ENCODE measurements at regions not wholly inside any gene's neighbourhood (a gene's known extent, or its start where the extent isn't known, plus 50 kb on each side); places are given as distances from the start of the nearest gene placed in this dataset.

DNA sequence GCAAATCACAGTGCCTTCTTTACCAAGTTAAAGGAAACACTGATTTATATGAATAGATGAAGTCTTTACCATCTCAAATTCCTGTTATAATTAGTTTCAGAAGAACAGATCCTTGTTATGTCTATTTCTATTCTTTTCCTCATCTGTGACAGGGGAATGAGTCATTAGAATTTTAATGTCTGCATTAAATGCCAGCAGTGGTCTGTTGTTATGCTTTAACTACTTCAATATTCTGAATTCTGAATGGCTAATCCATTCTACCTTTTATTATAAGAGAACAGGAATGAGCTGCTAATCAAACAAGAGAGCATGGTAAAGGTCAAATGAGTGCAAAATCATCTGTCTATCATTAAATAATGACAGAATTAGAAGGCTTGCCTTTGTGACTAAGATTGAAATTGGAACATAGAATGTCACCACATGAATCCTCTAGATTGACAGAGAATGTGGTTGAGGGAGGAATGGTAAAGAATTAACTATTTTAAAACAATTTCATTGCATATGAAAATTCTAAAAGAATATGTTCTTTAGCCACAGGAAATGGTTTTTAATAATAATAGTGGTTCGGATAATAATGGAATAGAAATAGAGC lies 935.5 kb downstream of the ADGRL3 start:
- intact Hi-C loops (cut with DNase I; ENCODE audit: low total_unique reads), result no loop called here
- H3K4me3 ChIP-seq, result no peak overlapping the region
- no peak overlapping the region for H3K27ac ChIP-seq
- peaks cover 0 to 27% (median 16%) of the 10 kb centered on the region in 8 donors for H3K9me3 ChIP-seq
- TF ChIP-seq, protein P1, sequence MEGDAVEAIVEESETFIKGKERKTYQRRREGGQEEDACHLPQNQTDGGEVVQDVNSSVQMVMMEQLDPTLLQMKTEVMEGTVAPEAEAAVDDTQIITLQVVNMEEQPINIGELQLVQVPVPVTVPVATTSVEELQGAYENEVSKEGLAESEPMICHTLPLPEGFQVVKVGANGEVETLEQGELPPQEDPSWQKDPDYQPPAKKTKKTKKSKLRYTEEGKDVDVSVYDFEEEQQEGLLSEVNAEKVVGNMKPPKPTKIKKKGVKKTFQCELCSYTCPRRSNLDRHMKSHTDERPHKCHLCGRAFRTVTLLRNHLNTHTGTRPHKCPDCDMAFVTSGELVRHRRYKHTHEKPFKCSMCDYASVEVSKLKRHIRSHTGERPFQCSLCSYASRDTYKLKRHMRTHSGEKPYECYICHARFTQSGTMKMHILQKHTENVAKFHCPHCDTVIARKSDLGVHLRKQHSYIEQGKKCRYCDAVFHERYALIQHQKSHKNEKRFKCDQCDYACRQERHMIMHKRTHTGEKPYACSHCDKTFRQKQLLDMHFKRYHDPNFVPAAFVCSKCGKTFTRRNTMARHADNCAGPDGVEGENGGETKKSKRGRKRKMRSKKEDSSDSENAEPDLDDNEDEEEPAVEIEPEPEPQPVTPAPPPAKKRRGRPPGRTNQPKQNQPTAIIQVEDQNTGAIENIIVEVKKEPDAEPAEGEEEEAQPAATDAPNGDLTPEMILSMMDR (IDR thresholded peaks at IDR 0.05 in 8 of 11, conservative IDR thresholded peaks at IDR 0.05 in 3 of 11), result no peak
- TF ChIP-seq POLR2AphosphoS5 (IDR thresholded peaks at IDR 0.05) (no peak), POLR2A (IDR thresholded peaks at IDR 0.05) (no peak)
- no peak for DNase-seq
- no peaks in the 10 kb centered on the region for H3K36me3 ChIP-seq
- H3K4me1 ChIP-seq, result no peaks in the 10 kb centered on the region
- 78 to 87% (median 84%) methylated on average over 1 of the region's 1 CpG for WGBS, 5 donors
- H3K27me3 ChIP-seq (replicated peaks in 1 of 7), result no peaks in the 10 kb centered on the region

DNA sequence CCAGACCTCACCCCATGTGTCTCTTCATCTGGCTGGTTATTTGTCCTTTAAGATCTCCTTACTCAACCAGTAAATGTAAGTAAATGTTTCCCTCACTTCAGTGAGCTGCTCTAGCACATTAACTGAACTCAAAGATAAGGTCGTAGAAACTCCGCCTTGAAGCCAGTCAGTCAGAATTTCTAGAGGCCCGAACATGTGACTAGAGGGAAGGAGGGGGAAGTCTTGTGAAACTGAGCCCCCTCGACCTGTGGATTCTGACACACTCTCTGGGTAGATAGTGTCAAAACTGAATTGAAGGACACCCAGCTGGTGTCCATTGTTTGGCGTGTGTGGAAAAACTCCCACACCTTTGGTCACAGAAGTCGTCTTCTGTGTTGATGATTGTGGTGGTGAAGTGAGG lies 933.9 kb downstream of the ADGRL3 start:
- WGBS, 5 donors, result 71 to 76% (median 74%) methylated on average over 6 of the region's 6 CpGs
- H3K27ac ChIP-seq, result no peak overlapping the region

DNA sequence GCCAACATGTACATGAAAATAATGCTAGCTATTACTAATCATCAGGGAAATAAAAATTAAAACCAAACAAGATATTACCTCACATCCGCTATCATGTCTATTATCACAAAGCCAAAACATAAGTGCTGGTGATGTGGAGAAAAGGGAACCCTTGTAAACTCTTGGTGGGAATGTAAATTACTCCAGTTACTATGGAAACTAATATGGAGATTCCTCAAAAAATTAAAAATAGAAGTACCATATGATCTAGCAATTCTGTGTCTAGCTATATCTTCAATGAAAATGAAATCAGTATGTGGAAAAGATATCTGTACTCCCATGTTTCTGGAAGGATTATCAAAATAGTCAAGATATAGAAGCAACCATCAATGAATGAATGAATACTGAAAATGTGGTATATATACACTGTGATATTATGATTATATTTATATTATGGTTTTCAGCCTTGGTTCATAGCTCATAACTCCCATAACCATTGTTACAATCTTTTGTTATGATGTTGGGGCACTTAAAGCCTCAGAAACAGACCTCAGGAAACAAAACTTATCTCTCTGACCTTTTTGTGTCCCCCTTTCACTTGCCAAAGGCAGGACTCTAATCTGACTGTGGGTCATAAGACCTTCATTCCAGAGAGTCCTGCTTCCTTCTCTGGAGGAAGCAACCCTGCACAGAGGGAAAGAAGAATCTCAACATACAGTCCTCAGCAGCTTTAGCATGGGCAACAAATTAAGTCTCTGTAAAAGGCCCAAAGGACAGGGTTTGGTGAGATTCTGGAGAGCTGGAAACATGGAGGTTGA lies 933.2 kb downstream of the ADGRL3 start:
- H3K27ac ChIP-seq, result no peak overlapping the region
- 89 to 97% (median 93%) methylated on average over 1 of the region's 1 CpG for WGBS, 5 donors
- no peaks in the 10 kb centered on the region for H3K4me1 ChIP-seq
- H3K27me3 ChIP-seq (replicated peaks in 1 of 7), result no peaks in the 10 kb centered on the region
- H3K36me3 ChIP-seq, result no peaks in the 10 kb centered on the region
- no peak overlapping the region for H3K4me3 ChIP-seq
- DNase-seq, result no peak
- H3K9me3 ChIP-seq, result peaks cover 0 to 38% (median 17%) of the 10 kb centered on the region in 8 donors
- TF ChIP-seq POLR2AphosphoS5 (IDR thresholded peaks at IDR 0.05), result no peak
- TF ChIP-seq, protein P1 (IDR thresholded peaks at IDR 0.05 in 8 of 11, conservative IDR thresholded peaks at IDR 0.05 in 3 of 11), result no peak
- TF ChIP-seq POLR2A (IDR thresholded peaks at IDR 0.05), result no peak
- intact Hi-C loops (cut with DNase I; ENCODE audit: low total_unique reads), result no loop called here

More for the DNA sequence above, 933.9 kb downstream of the ADGRL3 start:
- no peak overlapping the region for H3K4me3 ChIP-seq
- H3K9me3 ChIP-seq, result peaks cover 0 to 34% (median 18%) of the 10 kb centered on the region in 8 donors
- TF ChIP-seq, protein P1 (IDR thresholded peaks at IDR 0.05 in 8 of 11, conservative IDR thresholded peaks at IDR 0.05 in 3 of 11), result no peak
- TF ChIP-seq POLR2A (IDR thresholded peaks at IDR 0.05), result no peak
- TF ChIP-seq POLR2AphosphoS5 (IDR thresholded peaks at IDR 0.05), result no peak
- H3K27me3 ChIP-seq (replicated peaks in 1 of 7), result no peaks in the 10 kb centered on the region
- H3K36me3 ChIP-seq, result no peaks in the 10 kb centered on the region
- DNase-seq, result no peak
- intact Hi-C loops (cut with DNase I; ENCODE audit: low total_unique reads), result no loop called here
- no peaks in the 10 kb centered on the region for H3K4me1 ChIP-seq

DNA sequence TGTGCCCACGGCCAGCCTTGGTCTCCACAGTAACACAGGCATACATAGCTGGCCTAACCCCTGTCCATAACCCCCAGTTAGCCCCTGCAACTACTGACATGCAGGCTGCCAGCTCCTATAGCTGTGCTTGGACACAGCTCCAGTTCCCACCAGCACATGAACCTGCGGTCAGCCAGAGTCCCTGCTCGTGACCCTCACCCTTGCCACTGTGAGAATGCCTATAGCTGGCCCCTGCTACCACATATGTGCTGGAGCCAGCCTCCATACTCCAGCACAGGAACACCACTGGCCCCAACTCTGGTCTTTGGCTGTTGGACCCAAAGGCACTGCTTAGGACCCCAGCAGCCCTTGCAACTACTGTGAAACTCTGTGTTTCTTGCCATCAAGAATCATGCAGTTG lies 930.9 kb downstream of the ADGRL3 start:
- Histone ChIP-seq H3K4me1 (no peaks in the 10 kb centered on the region), H3K27me3 (replicated peaks in 1 of 7) (no peaks in the 10 kb centered on the region), H3K27ac (no peak overlapping the region), H3K36me3 (no peaks in the 10 kb centered on the region), H3K9me3 (peaks cover 0 to 45% (median 16%) of the 10 kb centered on the region in 8 donors), H3K4me3 (no peak overlapping the region)
- peak; percentile 34 for DNase-seq
- TF ChIP-seq POLR2AphosphoS5 (IDR thresholded peaks at IDR 0.05) (no peak), POLR2A (IDR thresholded peaks at IDR 0.05) (no peak)
- TF ChIP-seq, protein P1 (IDR thresholded peaks at IDR 0.05 in 8 of 11, conservative IDR thresholded peaks at IDR 0.05 in 3 of 11), result no peak
- intact Hi-C loops (cut with DNase I; ENCODE audit: low total_unique reads), result no loop called here
- WGBS, 5 donors, result 70 to 93% (median 73%) methylated on average over 2 to 3 of the region's 3 CpGs
